HEK293T (cell line): ENCODE measurements at regions not wholly inside any gene's neighbourhood (a gene's known extent, or its start where the extent isn't known, plus 50 kb on each side); places are given as distances from the start of the nearest gene placed in this dataset.

Experiments used
- BHLHE40 ChIP-seq: fragments of 450-650 bp; IDR thresholded peaks from 2 replicates; pipeline ENCODE4 v1.6.1; 2016; ENCODE audit warnings: mild to moderate bottlenecking, moderate library complexity, borderline replicate concordance
- CTBP1 ChIP-seq: fragments of 450-650 bp; IDR thresholded peaks from 2 replicates; pipeline ENCODE4 v1.6.1; 2016; ENCODE audit warnings: borderline replicate concordance
- ELF4 ChIP-seq: fragments of 450-650 bp; IDR thresholded peaks from 2 replicates; pipeline ENCODE4 v1.6.1; 2017; ENCODE audit warnings: antibody characterized with exemption
- FOXA1 ChIP-seq: fragments of 450-650 bp; IDR thresholded peaks from 2 replicates; pipeline ENCODE4 v1.6.1; 2016; ENCODE audit warnings: mild to moderate bottlenecking
- FOXK2 ChIP-seq: fragments of 450-650 bp; IDR thresholded peaks from 2 replicates; pipeline ENCODE4 v1.6.1; 2016; ENCODE audit warnings: mild to moderate bottlenecking
- FOXM1 ChIP-seq: fragments of 450-650 bp; IDR thresholded peaks from 2 replicates; pipeline ENCODE4 v1.6.1; 2017; ENCODE audit warnings: mild to moderate bottlenecking, borderline replicate concordance
- L3MBTL2 ChIP-seq: fragments of 450-650 bp; conservative IDR thresholded peaks from 2 replicates; pipeline ENCODE4 v1.6.1; 2016; ENCODE audit warnings: mild to moderate bottlenecking
- LEF1 ChIP-seq: fragments of 450-650 bp; IDR thresholded peaks from 2 replicates; pipeline ENCODE4 v1.6.1; 2017; ENCODE audit warnings: mild to moderate bottlenecking, borderline replicate concordance
- SP1 ChIP-seq: fragments of 450-650 bp; IDR thresholded peaks from 2 replicates; pipeline ENCODE4 v1.6.1; 2017
- SUZ12 ChIP-seq: fragments of 450-650 bp; IDR thresholded peaks from 2 replicates; pipeline ENCODE4 v1.6.1; 2016; ENCODE audit warnings: mild to moderate bottlenecking
- TARDBP ChIP-seq: fragments of 450-650 bp; IDR thresholded peaks from 2 replicates; pipeline ENCODE4 v1.6.1; 2016

DNA sequence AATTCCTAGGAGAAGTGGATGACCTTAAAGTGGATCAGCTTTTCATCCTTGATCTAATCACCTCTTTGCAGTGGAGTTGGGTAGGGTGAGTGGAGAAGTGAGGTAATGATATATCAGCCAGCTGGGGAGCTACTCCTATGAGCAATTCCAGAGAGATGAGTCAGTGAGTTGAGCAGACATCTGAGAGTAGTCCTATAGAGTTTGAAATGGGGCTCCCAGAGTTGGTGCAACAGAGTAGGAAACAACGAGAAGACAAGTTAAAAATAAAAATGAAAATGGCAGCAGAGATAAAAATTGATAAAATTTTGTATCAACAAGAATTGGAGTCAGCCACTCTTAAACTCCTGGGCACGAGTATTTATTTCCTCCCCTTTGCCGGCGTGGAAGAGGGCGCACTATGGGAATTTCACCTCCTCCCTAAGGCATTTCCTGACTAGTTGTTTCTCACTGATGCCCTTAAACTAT is 150.8 kb upstream of the DPH6 start:
- no peak for TF ChIP-seq BHLHE40
- no peak for TF ChIP-seq FOXM1
- TF ChIP-seq TARDBP: no peak
- no peak for TF ChIP-seq FOXK2
- no peak for TF ChIP-seq FOXA1
- TF ChIP-seq ELF4: no peak
- no peak for TF ChIP-seq SP1
- TF ChIP-seq L3MBTL2: no peak
- TF ChIP-seq LEF1: no peak
- no peak for TF ChIP-seq SUZ12
- TF ChIP-seq CTBP1: no peak
